WTC11 (cell line): ENCODE measurements at regions not wholly inside any gene's neighbourhood (a gene's known extent, or its start where the extent isn't known, plus 50 kb on each side); places are given as distances from the start of the nearest gene placed in this dataset.

Experiments used
- ATAC-seq: fragments of 200-7000 bp; cut with Tn5 transposase; 2 replicates; pipeline ENCODE4 v1.10.0; 2021; ENCODE audit warnings: mild to moderate bottlenecking, moderate library complexity
- CTCF ChIA-PET: fragments of 300-600 bp; sonication (Branson Sonifier 250); formaldehyde crosslinking; loops from one replicate; lab custom pipeline; 2021; ENCODE audit warnings: antibody characterized with exemption; lab: Charles Lee
- POLR2A ChIA-PET: fragments of 350-600 bp; sonication (Branson Sonifier 250); formaldehyde crosslinking; loops from one replicate; lab custom pipeline; 2021; ENCODE audit warnings: antibody characterized with exemption; lab: Charles Lee
- DNase-seq: peaks from one replicate; pipeline ENCODE4 v3.0.0; 2021; ENCODE audit warnings: low spot score
- H3K27ac Mint-ChIP-seq: 2 replicates; pipeline ENCODE4 v1.8.0; 2021; ENCODE audit warnings: mixed read lengths
- H3K27me3 Mint-ChIP-seq: 2 replicates; pipeline ENCODE4 v1.8.0; 2021; ENCODE audit warnings: low read depth, mild to moderate bottlenecking, moderate library complexity, mixed read lengths
- H3K36me3 Mint-ChIP-seq: 2 replicates; pipeline ENCODE4 v1.8.0; 2021; ENCODE audit warnings: mixed read lengths
- H3K4me1 Mint-ChIP-seq: 2 replicates; pipeline ENCODE4 v1.8.0; 2022; ENCODE audit warnings: mixed read lengths
- H3K4me3 Mint-ChIP-seq: 2 replicates; pipeline ENCODE4 v1.8.0; 2021; ENCODE audit warnings: mild to moderate bottlenecking, moderate library complexity, mixed read lengths
- H3K9me3 Mint-ChIP-seq: 2 replicates; pipeline ENCODE4 v1.8.0; 2021; ENCODE audit warnings: mixed read lengths
- ATF3 ChIP-seq: sonication (generic); formaldehyde crosslinking; conservative IDR thresholded peaks from 2 replicates; pipeline ENCODE4 v1.8.1; 2022; ENCODE audit warnings: mild to moderate bottlenecking, missing genetic modification reagents
- ATF6 ChIP-seq: sonication (generic); formaldehyde crosslinking; IDR thresholded peaks from 2 replicates; pipeline ENCODE4 v1.8.1; 2023; ENCODE audit warnings: mild to moderate bottlenecking, missing genetic modification reagents
- EMX1 ChIP-seq: fragments of 250-450 bp; sonication (Bioruptor Pico); IDR thresholded peaks from 2 replicates; pipeline ENCODE4 v1.8.0; 2021; ENCODE audit warnings: mild to moderate bottlenecking
- ERG ChIP-seq: fragments of 250-450 bp; sonication (Bioruptor Pico); IDR thresholded peaks from 2 replicates; pipeline ENCODE4 v1.8.0; 2021; ENCODE audit warnings: mild to moderate bottlenecking
- FOXP4 ChIP-seq: sonication (generic); formaldehyde crosslinking; IDR thresholded peaks from 2 replicates; pipeline ENCODE4 v1.8.0; 2022; ENCODE audit warnings: mild to moderate bottlenecking, missing genetic modification reagents
- GRHL2 ChIP-seq: fragments of 250-450 bp; sonication (Bioruptor Pico); IDR thresholded peaks from 2 replicates; pipeline ENCODE4 v1.8.0; 2022; ENCODE audit warnings: mild to moderate bottlenecking, moderate library complexity; ENCODE audit not compliant: insufficient replicate concordance, severe bottlenecking
- IRF2 ChIP-seq: sonication (generic); formaldehyde crosslinking; IDR thresholded peaks from 2 replicates; pipeline ENCODE4 v1.8.0; 2022; ENCODE audit warnings: low read depth, missing genetic modification reagents, borderline replicate concordance
- JAZF1 ChIP-seq: fragments of 250-450 bp; sonication (Bioruptor Pico); IDR thresholded peaks from 2 replicates; pipeline ENCODE4 v1.9.0; 2021; ENCODE audit warnings: moderate library complexity, mild to moderate bottlenecking, inconsistent platforms
- NFE2L1 ChIP-seq: sonication (generic); formaldehyde crosslinking; IDR thresholded peaks from 2 replicates; pipeline ENCODE4 v1.8.1; 2023; ENCODE audit warnings: missing genetic modification reagents
- SOX15 ChIP-seq: fragments of 250-450 bp; sonication (Bioruptor Pico); IDR thresholded peaks from 2 replicates; pipeline ENCODE4 v1.9.0; 2021; ENCODE audit warnings: mild to moderate bottlenecking
- STAT6 ChIP-seq: sonication (generic); formaldehyde crosslinking; conservative IDR thresholded peaks from 2 replicates; pipeline ENCODE4 v1.8.1; 2023; ENCODE audit warnings: mild to moderate bottlenecking, low read depth, missing genetic modification reagents, moderate library complexity
- USF1 ChIP-seq: sonication (generic); formaldehyde crosslinking; IDR thresholded peaks from 2 replicates; pipeline ENCODE4 v1.8.0; 2022; ENCODE audit warnings: mild to moderate bottlenecking, missing genetic modification reagents
- ZMAT4 ChIP-seq: fragments of 250-450 bp; sonication (Bioruptor Pico); IDR thresholded peaks from 2 replicates; pipeline ENCODE4 v1.9.0; 2021; ENCODE audit warnings: mild to moderate bottlenecking
- ZNF396 ChIP-seq: fragments of 250-450 bp; sonication (Bioruptor Pico); IDR thresholded peaks from 2 replicates; pipeline ENCODE4 v1.8.0; 2021; ENCODE audit warnings: mild to moderate bottlenecking, moderate library complexity, borderline replicate concordance
- ZNF416 ChIP-seq: fragments of 250-450 bp; sonication (Bioruptor Pico); IDR thresholded peaks from 2 replicates; pipeline ENCODE4 v1.9.0; 2021; ENCODE audit warnings: mild to moderate bottlenecking, inconsistent platforms
- ZNF532 ChIP-seq: fragments of 250-450 bp; sonication (Bioruptor Pico); IDR thresholded peaks from 2 replicates; pipeline ENCODE4 v1.9.0; 2021; ENCODE audit warnings: mild to moderate bottlenecking, borderline replicate concordance

- TF ChIP-seq ERG (CRISPR knock-in tag) (no peak), GRHL2 (no peak), STAT6 (CRISPR knock-in tag) (no peak), NFE2L1 (CRISPR knock-in tag) (no peak), ZNF416 (no peak), ATF6 (CRISPR knock-in tag) (no peak), ATF3 (CRISPR knock-in tag) (no peak), ZMAT4 (CRISPR knock-in tag) (no peak), USF1 (no peak), IRF2 (CRISPR knock-in tag) (no peak), SOX15 (CRISPR knock-in tag) (no peak), ZNF396 (CRISPR knock-in tag) (no peak), FOXP4 (CRISPR knock-in tag) (no peak)
Observed at GRCh38 chr14:42192738-42193653, 586.3 kb downstream of the LRFN5 start (continued).

- ATAC-seq = no peak
- Mint-ChIP-seq H3K36me3 (no peaks in the 10 kb centered on the region), H3K4me3 (no peak overlapping the region), H3K9me3 (no peaks in the 10 kb centered on the region), H3K4me1 (peaks cover 10% of the 10 kb centered on the region), H3K27ac (no peak overlapping the region), H3K27me3 (no peaks in the 10 kb centered on the region)
- ChIA-PET CTCF (no interaction called here), POLR2A (no interaction called here)
- no peak for DNase-seq
- TF ChIP-seq JAZF1 = no peak
- TF ChIP-seq EMX1 = no peak
- TF ChIP-seq ATF3 (CRISPR knock-in tag) = no peak
- no peak for TF ChIP-seq ZNF532 (CRISPR knock-in tag)
- TF ChIP-seq STAT6 (CRISPR knock-in tag) = no peak
Observed at GRCh38 chr14:42190744-42191143, 584.1 kb downstream of the LRFN5 start.
